ENCODE measurements at regions not wholly inside any gene's neighbourhood (a gene's known extent, or its start where the extent isn't known, plus 50 kb on each side); places are given as distances from the start of the nearest gene placed in this dataset.

DNA sequence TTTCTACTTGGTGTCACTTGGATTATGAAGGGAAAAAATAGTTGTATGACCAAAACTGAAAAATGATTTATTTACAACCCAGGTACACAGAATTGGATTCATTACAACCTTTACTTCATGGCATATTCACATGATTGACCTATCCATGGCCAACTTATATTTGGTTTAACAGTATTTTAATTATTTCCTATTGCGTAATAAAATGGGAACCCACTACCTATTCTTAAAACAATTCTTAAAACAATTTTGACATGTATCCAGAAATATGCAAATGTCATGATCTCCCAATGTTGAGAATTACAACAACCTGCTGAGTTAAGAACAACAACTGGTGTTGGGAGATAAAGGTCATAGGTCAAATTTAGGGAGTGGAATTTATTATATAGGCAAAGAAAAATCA lies 54.8 kb upstream of the DDX53 start:
- TF ChIP-seq, protein P1, sequence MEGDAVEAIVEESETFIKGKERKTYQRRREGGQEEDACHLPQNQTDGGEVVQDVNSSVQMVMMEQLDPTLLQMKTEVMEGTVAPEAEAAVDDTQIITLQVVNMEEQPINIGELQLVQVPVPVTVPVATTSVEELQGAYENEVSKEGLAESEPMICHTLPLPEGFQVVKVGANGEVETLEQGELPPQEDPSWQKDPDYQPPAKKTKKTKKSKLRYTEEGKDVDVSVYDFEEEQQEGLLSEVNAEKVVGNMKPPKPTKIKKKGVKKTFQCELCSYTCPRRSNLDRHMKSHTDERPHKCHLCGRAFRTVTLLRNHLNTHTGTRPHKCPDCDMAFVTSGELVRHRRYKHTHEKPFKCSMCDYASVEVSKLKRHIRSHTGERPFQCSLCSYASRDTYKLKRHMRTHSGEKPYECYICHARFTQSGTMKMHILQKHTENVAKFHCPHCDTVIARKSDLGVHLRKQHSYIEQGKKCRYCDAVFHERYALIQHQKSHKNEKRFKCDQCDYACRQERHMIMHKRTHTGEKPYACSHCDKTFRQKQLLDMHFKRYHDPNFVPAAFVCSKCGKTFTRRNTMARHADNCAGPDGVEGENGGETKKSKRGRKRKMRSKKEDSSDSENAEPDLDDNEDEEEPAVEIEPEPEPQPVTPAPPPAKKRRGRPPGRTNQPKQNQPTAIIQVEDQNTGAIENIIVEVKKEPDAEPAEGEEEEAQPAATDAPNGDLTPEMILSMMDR (IDR thresholded peaks at IDR 0.05): no peak
- no peak for TF ChIP-seq POLR2A (IDR thresholded peaks at IDR 0.05; ENCODE audit: low read depth)
- no peak for TF ChIP-seq POLR2AphosphoS5 (IDR thresholded peaks at IDR 0.05)
- TF ChIP-seq EP300 (IDR thresholded peaks at IDR 0.05): no peak

All from esophagus muscularis mucosa (tissue), 4 donors.